BJ (cell line): ENCODE measurements at regions not wholly inside any gene's neighbourhood (a gene's known extent, or its start where the extent isn't known, plus 50 kb on each side); places are given as distances from the start of the nearest gene placed in this dataset.

Experiments used
- CTCF ChIA-PET: fragments of 350-600 bp; formaldehyde crosslinking; extraction: SDS; loops from one replicate; lab custom pipeline; 2021; ENCODE audit warnings: antibody characterized with exemption, inconsistent platforms; lab: Yijun Ruan, JAX
- POLR2A ChIA-PET: fragments of 300-600 bp; sonication (Branson Sonifier 250); formaldehyde crosslinking; extraction: SDS; loops from one replicate; lab custom pipeline; 2021; ENCODE audit warnings: antibody characterized with exemption; lab: Charles Lee
- DNase-seq: peaks from one replicate; pipeline ENCODE4 v3.0.0-alpha.2; 2011; ENCODE audit warnings: low read depth
- H3K27me3 ChIP-seq: 2 replicates; pipeline ENCODE4 v1.6.0; 2011; ENCODE audit warnings: low read length; ENCODE audit not compliant: control insufficient read depth, insufficient read depth
- H3K36me3 ChIP-seq: 2 replicates; pipeline ENCODE4 v1.5.1; 2011; ENCODE audit warnings: low read length; ENCODE audit not compliant: control insufficient read depth, insufficient read depth
- H3K4me3 ChIP-seq: 2 replicates; pipeline ENCODE4 v1.5.1; 2011; ENCODE audit warnings: low read depth, mild to moderate bottlenecking, control low read depth, low read length
- TF ChIP-seq, protein P1 (sequence below): IDR thresholded peaks from 2 replicates; pipeline ENCODE4 v1.5.1; 2011; ENCODE audit warnings: low read depth, mild to moderate bottlenecking, control low read depth, inconsistent platforms, low read length, moderate library complexity; ENCODE audit not compliant: insufficient read depth

- ChIA-PET CTCF (no interaction called here), POLR2A (no interaction called here)
- H3K27me3 ChIP-seq = no peaks in the 10 kb centered on the region
- no peak for DNase-seq
- H3K36me3 ChIP-seq = no peaks in the 10 kb centered on the region
- H3K4me3 ChIP-seq = no peak overlapping the region
- TF ChIP-seq, protein P1, sequence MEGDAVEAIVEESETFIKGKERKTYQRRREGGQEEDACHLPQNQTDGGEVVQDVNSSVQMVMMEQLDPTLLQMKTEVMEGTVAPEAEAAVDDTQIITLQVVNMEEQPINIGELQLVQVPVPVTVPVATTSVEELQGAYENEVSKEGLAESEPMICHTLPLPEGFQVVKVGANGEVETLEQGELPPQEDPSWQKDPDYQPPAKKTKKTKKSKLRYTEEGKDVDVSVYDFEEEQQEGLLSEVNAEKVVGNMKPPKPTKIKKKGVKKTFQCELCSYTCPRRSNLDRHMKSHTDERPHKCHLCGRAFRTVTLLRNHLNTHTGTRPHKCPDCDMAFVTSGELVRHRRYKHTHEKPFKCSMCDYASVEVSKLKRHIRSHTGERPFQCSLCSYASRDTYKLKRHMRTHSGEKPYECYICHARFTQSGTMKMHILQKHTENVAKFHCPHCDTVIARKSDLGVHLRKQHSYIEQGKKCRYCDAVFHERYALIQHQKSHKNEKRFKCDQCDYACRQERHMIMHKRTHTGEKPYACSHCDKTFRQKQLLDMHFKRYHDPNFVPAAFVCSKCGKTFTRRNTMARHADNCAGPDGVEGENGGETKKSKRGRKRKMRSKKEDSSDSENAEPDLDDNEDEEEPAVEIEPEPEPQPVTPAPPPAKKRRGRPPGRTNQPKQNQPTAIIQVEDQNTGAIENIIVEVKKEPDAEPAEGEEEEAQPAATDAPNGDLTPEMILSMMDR = no peak
These were observed 85.6 kb downstream of the NKX6-1 start for GRCh38 chr4:84413480-84413879.

DNA sequence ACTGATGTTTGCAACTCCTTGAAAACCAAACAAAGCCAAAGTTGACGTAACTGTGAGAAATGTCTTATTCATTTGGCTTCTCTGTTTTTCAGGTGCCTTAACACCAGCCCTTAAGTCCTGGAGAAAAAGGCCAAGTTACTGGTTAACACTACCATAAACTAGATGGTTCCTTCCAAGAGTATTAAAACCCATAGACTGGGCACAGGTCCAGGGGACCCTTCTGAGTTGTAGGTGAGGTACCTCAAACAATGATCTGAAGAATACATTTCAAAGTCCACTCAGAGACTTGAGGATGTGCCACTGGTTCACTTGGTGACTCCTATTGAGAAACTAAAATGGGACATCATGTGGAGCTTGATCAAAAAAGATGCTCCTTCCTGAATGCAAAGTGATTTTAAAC, 87.0 kb downstream of the NKX6-1 start:
- POLR2A ChIA-PET = no interaction called here
- H3K36me3 ChIP-seq = no peaks in the 10 kb centered on the region
- CTCF ChIA-PET = no interaction called here

DNA sequence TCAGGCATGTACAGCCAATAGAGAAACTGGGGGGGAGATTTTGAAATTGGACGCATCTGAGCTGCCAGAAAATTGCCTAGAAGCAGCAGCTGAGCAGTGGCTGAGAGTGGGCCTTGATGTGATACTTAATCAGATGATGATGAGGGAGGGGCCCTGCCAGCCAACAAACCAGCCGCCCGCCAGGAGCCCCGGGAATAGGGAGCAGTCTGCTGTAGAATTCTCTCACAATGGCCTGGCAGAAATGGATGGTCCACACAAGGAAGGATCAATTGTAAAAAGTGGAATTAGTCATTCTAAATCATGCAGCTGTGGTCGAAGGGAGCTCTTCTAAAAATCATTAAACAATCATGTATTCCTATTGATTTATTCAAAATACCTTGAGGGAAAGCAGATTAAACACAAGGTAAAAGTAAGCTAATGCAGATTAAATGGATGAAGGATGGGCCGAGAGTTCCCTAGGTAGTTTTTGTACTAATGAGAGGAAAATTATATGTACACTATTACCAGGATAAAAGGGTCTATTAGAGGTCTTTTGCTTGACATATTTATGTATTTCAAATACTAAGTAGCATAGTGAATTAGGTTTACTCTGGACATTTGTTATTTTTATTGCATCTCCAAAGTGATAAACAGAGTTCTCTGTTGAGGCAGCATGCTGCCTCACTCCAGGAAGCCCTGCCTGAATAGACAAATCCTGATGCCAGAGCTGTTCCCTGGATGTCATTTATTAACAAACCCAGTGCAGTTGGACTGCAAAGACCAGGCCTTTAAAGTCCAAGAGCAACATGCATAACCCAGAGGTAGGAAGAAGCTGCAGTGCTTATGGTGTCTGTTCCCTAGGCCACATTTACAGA, 91.3 kb downstream of the NKX6-1 start:
- no peak overlapping the region for H3K4me3 ChIP-seq
- no peaks in the 10 kb centered on the region for H3K36me3 ChIP-seq
- DNase-seq = no peak
- H3K27me3 ChIP-seq = no peaks in the 10 kb centered on the region
- CTCF ChIA-PET = interaction anchor here (0.8 kb wide), 1 partner anchor 121 kb away, joined by 4 read pairs; no protein-coding TSS in a partner anchor
- POLR2A ChIA-PET = no interaction called here
- TF ChIP-seq, protein P1 = no peak

More for the DNA sequence above, 87.0 kb downstream of the NKX6-1 start:
- Histone ChIP-seq H3K27me3 (no peaks in the 10 kb centered on the region), H3K4me3 (no peak overlapping the region)
- no peak for DNase-seq
- TF ChIP-seq, protein P1 = no peak

- CTCF ChIA-PET = interaction anchor here (1.5 kb wide), 1 partner anchor 13 kb away, joined by 3 read pairs; no protein-coding TSS in a partner anchor
These were observed 95.4 kb downstream of the NKX6-1 start for GRCh38 chr4:84403656-84404055.

GRCh38 chr4:84401701-84402306, 97.3 kb downstream of the NKX6-1 start:
- no peaks in the 10 kb centered on the region for H3K36me3 ChIP-seq
- CTCF ChIA-PET = no interaction called here
- POLR2A ChIA-PET = no interaction called here
- no peak for DNase-seq
- no peak overlapping the region for H3K4me3 ChIP-seq
- TF ChIP-seq, protein P1 = no peak
- no peaks in the 10 kb centered on the region for H3K27me3 ChIP-seq

More at GRCh38 chr4:84403656-84404055, 95.4 kb downstream of the NKX6-1 start:
- DNase-seq = no peak
- Histone ChIP-seq H3K4me3 (no peak overlapping the region), H3K27me3 (no peaks in the 10 kb centered on the region), H3K36me3 (no peaks in the 10 kb centered on the region)
- TF ChIP-seq, protein P1 = no peak
- POLR2A ChIA-PET = no interaction called here
